ENCODE measurements at regions not wholly inside any gene's neighbourhood (a gene's known extent, or its start where the extent isn't known, plus 50 kb on each side); places are given as distances from the start of the nearest gene placed in this dataset.

DNA sequence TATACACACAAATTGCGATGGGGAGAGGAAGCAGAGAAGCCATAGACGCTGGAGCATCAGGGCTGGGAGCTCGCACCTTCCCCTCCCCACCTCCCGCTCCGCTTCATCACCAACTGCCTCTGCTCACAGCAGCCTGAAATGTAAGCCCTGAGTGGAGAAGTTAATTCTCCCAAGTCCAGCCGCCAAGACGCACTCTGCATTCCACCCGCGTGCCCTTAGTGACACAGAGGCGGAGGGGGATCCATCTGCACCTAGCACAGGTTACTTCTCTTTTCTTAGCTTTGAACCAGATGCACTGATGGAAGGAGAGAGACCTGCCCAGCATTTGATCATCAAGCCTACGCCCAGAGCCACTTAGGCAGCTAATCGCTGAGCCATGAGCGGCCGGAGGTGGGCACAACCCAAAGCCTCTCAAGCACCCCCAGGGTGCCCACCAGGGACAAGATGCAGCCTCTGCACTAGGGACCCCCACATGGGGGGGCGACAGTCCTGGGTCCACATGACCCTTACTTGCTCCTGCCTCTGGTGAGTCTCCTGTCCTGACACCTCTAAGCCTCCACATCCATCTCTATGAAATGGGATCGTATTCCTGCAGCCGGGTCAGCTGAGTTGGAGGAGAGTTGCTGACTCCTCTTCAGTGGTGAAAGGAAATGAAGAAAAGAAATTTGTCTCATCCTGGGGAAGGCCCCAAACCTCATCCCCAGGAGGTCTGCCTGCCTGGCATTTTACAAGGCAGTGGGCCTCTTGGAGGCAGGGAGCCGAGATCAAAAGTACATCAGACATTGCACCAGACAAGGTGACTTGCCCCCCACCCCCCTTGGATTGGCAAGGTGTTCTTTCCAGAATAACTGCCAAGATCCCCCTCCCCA, 316.2 kb downstream of the MATN1 start:
- DNase-seq (ENCODE audit: low spot score), result no peak

DNA sequence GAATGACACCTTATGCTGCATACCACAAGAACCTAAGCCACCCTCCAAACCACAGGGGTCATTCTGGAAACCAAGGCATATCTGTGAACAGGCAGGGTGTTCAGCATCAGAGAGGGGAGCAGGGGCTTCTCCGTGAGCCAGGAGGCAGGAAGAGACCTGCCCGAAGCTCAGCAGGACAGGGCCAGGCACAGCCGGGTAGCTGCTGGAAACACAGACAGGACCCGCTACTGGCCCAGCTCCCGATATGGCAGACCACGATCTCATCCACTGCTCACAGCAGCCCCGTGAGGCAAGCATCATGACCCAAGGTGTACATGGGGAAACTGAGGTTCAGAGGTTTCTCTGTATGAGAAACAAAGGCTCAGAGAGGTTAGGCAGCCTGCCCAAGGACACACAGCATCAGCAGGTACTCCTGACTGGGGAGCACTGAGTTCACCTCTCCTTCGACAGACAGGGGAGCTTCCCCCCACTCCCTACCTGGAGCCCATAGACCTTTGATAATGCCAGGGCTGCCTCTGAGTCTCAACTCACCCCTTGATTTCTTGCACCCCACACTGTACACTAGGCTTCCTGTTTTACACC, 317.7 kb downstream of the MATN1 start:
- DNase-seq (ENCODE audit: low spot score), result no peak

GRCh38 chr1:30405081-30405480, 318.3 kb downstream of the MATN1 start:
- no peak for DNase-seq (ENCODE audit: low spot score)

DNA sequence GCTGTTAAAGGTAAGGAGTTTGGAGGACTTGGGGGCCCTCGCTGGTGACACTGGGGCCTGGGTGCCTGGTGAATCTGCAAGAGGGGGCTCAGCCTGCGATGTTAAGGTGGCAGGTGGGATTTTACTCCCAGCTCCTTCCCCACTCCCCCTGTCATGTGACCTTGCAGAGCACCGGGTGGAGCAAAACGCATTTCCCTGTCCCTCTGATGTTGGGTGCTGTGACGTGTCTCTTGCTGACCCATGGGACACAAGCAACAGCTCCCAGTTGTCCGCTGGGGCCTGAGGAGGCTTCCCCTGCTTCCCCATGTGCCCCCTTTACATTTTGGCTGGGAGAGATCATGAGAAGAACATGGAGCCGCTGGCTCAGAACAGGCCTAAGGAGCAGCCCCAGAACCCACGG, 319.0 kb downstream of the MATN1 start:
- DNase-seq (ENCODE audit: low spot score), result no peak

DNA sequence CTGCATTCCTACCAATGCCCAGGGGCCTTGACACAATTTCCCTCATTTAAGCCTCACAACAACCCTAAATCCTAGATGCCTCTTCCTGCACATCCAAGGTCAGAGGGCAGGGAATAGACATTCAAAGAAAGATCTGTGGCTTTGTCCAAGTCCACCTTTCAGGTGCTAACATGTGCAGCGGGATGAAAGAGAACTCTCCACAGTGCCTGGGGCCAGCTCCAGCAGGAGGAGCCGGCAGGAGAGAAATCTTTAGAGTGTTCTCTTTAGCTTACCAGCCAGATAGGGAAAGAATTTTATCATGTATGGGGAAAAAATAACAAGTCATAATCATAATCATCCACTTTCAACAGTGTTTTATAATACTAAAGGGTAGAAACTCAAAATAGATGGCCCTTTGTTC, 319.7 kb downstream of the MATN1 start:
- DNase-seq (ENCODE audit: low spot score), result no peak

DNA sequence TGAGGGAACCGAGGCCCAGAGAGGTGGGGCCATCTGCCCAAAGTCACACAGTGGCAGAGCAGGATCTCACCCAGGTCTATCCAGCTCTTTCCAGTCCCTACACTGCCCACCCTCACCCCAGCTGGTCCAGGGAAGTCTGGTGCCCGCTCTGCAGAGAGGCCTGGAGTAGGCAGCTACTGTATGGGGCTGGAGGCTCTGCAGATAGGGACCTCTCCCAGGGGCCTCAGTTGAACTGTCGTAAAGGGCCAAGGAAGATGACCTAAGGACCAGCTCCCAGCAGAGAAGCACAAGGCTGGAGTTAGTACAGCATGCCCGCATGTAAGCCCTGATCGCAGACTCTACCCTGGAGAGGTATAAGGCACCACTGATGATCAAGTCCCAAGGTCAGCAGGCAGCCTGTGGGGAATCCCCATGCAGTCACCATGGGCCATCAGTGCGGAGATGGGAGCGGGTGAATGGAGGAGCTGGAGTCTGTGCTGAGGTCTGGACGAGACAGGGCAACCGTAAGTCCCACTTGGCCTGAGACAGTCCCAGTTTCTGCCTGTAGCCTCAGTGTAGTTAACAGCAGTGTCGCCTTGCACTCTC, 320.2 kb downstream of the MATN1 start:
- no peak for DNase-seq (ENCODE audit: low spot score)

DNA sequence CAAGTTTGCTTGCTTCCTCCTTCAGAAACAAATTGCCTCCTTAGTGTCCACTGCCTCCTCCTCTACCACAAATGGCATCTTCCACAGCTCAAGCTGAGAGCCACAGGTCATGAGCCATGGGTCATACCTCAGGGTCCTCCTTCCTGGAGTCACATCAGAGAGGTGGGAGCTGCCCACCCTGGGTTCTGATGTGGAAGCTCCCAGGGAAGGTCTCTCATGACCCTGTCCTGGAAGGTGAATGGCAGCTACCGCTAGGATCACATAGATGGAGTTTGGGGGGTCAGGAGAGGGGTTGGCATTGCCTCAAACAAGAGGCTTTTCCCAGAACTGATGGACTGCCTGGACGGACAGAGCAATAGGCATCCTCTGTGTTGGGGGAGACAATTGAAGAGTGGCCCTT, 321.4 kb downstream of the MATN1 start:
- no peak for DNase-seq (ENCODE audit: low spot score)

- DNase-seq (ENCODE audit: low spot score), result no peak
These were observed 322.9 kb downstream of the MATN1 start for GRCh38 chr1:30400507-30400906.

DNA sequence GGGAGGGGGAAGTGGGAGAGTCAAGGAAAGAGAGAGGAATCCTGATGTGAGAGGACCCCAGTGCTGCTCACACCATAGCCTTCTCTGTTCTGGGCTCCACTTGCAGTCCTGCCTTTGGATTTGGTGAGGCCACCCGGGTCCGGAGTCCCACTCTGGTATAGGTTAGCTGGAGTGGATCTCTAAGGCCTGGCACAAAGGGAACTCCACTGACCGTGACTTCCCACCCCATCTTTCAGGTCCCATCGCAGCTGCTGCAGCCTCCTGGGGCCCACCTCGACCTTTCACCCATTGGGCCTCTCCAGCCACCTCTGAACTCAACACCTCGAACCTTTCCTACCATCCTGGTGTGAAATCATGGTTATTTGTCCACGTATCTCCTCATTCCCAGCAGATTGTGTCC, 324.4 kb downstream of the MATN1 start:
- DNase-seq (ENCODE audit: low spot score), result no peak

GRCh38 chr1:30397576-30397975, 325.8 kb downstream of the MATN1 start:
- DNase-seq (ENCODE audit: low spot score), result no peak

- DNase-seq (ENCODE audit: low spot score), result no peak
These were observed 327.8 kb downstream of the MATN1 start for GRCh38 chr1:30395631-30396030.

DNA sequence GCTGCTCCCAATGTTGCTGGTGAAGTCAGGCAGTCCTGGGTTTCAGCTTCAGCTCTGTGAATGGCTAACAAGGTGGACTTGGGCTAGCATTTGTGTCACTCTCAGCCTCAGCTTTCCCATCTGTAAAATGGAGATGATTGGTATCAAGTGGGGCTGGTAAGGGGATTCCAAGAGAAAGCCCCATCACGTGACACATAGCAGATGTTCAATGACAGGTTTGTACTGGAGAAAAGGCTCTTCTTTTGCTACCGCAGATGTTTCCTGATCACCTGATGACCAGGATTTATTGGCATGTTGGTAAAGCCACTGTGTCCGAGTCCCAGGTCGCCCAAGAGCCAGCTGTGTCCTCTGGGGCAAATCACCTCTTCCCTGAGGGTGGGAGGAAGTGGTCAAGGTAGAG, 335.0 kb downstream of the MATN1 start:
- no peak for DNase-seq (ENCODE audit: low spot score)

GRCh38 chr1:30386156-30386926, 337.0 kb downstream of the MATN1 start:
- no peak for DNase-seq (ENCODE audit: low spot score)

DNA sequence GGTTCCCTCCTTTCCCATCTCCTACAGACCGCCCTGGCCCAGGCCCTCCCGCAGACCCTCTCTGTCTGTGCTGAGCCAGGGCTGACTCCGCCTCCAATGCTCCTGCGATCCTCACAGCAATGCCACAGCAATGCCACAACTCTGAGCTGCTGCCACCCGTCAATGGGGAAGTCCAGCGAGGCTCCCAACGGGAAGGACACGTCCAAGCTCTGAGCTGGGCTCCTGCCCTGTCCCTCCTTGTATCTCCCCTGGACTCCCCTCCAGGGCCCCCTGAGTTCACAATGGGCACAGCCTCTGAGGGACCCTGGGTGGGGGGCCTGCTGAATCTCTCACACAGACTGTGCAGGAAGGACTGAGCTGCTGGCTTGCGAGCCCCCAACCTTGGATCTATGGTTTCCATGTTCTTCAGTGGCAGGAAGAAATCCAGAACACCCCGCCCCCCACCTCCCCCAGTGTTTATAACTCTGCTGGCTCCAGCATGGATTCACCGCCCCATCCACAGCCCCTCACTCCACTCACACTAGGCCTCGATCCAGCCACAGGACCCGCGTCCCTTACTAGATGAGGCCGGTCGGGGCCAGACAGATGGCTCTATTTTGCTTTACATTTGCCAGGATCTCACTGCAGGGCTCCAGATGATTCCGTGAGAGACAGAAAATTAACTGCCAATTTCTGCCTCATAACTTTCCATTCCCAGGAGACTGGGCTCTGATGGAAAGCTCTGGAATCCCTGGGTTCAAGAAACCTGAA, 338.0 kb downstream of the MATN1 start:
- no peak for DNase-seq (ENCODE audit: low spot score)

- DNase-seq (ENCODE audit: low spot score), result no peak
These were observed 338.8 kb downstream of the MATN1 start for GRCh38 chr1:30384286-30385245.

- DNase-seq (ENCODE audit: low spot score), result no peak
These were observed 340.1 kb downstream of the MATN1 start for GRCh38 chr1:30383221-30383711.

- no peak for DNase-seq (ENCODE audit: low spot score)
These were observed 340.9 kb downstream of the MATN1 start for GRCh38 chr1:30382496-30382895.

GRCh38 chr1:30381671-30382365, 341.6 kb downstream of the MATN1 start:
- no peak for DNase-seq (ENCODE audit: low spot score)

DNA sequence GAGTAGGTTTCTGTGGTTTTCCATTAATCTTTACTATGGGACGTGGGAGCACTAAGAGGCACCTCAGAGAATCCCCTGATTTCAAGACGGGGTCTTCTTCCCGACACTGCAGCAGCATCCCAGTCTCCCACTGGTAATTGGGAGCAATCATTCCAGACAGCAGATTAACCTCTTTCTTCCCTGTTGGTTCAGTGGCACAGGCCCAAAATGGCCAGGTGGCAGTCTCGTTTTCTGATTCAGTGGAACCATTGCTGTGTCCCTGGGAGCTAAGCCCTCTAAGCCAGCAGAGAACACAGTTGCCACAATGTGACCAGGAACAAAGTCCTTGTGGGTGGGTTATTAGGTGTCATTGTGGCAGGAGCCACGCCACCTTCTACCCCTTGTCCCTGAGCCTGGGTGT, 342.1 kb downstream of the MATN1 start:
- no peak for DNase-seq (ENCODE audit: low spot score)

- DNase-seq (ENCODE audit: low spot score), result no peak
These were observed 342.8 kb downstream of the MATN1 start for GRCh38 chr1:30380625-30380984.
